Ascending aorta (tissue), 2 donors: ENCODE measurements at regions not wholly inside any gene's neighbourhood (a gene's known extent, or its start where the extent isn't known, plus 50 kb on each side); places are given as distances from the start of the nearest gene placed in this dataset.

Experiments
- DNase-seq, 2 donors: peaks; one replicate each; pipeline ENCODE4 v3.0.0-alpha.2; 2019; ENCODE audit warnings: low spot score in 2 of 2
- H3K27ac ChIP-seq, 2 donors: fragments of 200-600 bp; sonication (generic); one replicate each; pipeline ENCODE4 v1.5.1; 2016 to 2017; ENCODE audit warnings: mild to moderate bottlenecking in 1 of 2
- H3K27me3 ChIP-seq: fragments of 200-600 bp; sonication (generic); one replicate; pipeline ENCODE4 v1.5.1; 2017
- H3K36me3 ChIP-seq, 2 donors: fragments of 200-600 bp; sonication (generic); one replicate each; pipeline ENCODE4 v1.5.1; 2016
- H3K4me1 ChIP-seq, 2 donors: fragments of 200-600 bp; sonication (generic); one replicate each; pipeline ENCODE4 v1.5.1; 2016 to 2017; ENCODE audit warnings: mild to moderate bottlenecking in 1 of 2
- H3K4me3 ChIP-seq, 2 donors: fragments of 200-600 bp; sonication (generic); one replicate each; pipeline ENCODE4 v1.5.1; 2016 to 2017; ENCODE audit warnings: mild to moderate bottlenecking in 1 of 2
- H3K9me3 ChIP-seq, 2 donors: fragments of 200-600 bp; sonication (generic); one replicate each; pipeline ENCODE4 v1.5.1; 2016
- CTCF ChIP-seq, 3 experiments: fragments of 200-600 bp in 2 of 3; fragments of 450-650 bp in 1 of 3; sonication (generic) in 2 of 3; IDR thresholded peaks; one replicate each; pipeline ENCODE4 v1.5.1; 2016 to 2019; ENCODE audit warnings: antibody characterized with exemption in 3 of 3, mild to moderate bottlenecking in 1 of 3, moderate library complexity in 1 of 3
- intact Hi-C: fragments of 100-400 bp; cut with DNase I; formaldehyde crosslinking; loops from one replicate; pipeline ENCODE4 v1.15.1; 2023

DNA sequence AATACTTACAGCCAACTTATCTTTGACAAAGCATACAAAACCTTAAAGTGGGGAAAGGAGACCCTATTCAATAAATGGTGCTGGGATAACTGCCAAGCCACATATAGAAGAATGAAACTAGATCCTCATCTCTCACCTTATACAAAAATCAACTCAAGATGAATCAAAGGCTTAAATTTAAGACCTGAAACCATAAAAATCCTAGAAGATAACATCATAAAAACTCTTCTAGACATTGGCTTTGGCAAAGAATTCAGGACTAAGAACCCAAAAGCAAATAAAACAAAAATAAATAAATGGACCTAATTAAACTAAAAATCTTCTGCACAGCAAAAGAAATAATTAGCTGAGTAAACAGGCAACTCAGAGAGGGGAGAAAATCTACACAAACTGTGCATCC, 335.6 kb upstream of the PBX1 start:
- no peak for TF ChIP-seq CTCF (IDR thresholded peaks at IDR 0.05)

GRCh38 chr1:164225011-164225410, 334.0 kb upstream of the PBX1 start:
- intact Hi-C loops = no loop called here

More for the DNA sequence above, 335.6 kb upstream of the PBX1 start:
- no peak overlapping the region for H3K4me3 ChIP-seq
- H3K36me3 ChIP-seq = no peaks in the 10 kb centered on the region
- no peaks in the 10 kb centered on the region for H3K4me1 ChIP-seq
- H3K27ac ChIP-seq = no peak overlapping the region
- H3K27me3 ChIP-seq = no peaks in the 10 kb centered on the region
- intact Hi-C loops = no loop called here
- no peak for DNase-seq
- H3K9me3 ChIP-seq = no peaks in the 10 kb centered on the region

GRCh38 chr1:164226977-164227376, 332.0 kb upstream of the PBX1 start:
- no peak overlapping the region for H3K27ac ChIP-seq
- H3K9me3 ChIP-seq = no peaks in the 10 kb centered on the region
- DNase-seq = no peak
- no peaks in the 10 kb centered on the region for H3K36me3 ChIP-seq
- no peaks in the 10 kb centered on the region for H3K4me1 ChIP-seq
- H3K4me3 ChIP-seq = no peak overlapping the region
- no peak for TF ChIP-seq CTCF (IDR thresholded peaks at IDR 0.05)
- intact Hi-C loops = no loop called here
- H3K27me3 ChIP-seq = no peaks in the 10 kb centered on the region

More at GRCh38 chr1:164225011-164225410, 334.0 kb upstream of the PBX1 start:
- TF ChIP-seq CTCF (IDR thresholded peaks at IDR 0.05) = no peak
- no peaks in the 10 kb centered on the region for H3K4me1 ChIP-seq
- no peaks in the 10 kb centered on the region for H3K36me3 ChIP-seq
- no peaks in the 10 kb centered on the region for H3K9me3 ChIP-seq
- H3K27me3 ChIP-seq = no peaks in the 10 kb centered on the region
- H3K27ac ChIP-seq = no peak overlapping the region
- DNase-seq = no peak
- no peak overlapping the region for H3K4me3 ChIP-seq

- no peak overlapping the region for H3K27ac ChIP-seq
- H3K36me3 ChIP-seq = no peaks in the 10 kb centered on the region
- intact Hi-C loops = no loop called here
- H3K27me3 ChIP-seq = no peaks in the 10 kb centered on the region
- H3K4me1 ChIP-seq = no peaks in the 10 kb centered on the region
- DNase-seq = no peak
- TF ChIP-seq CTCF (IDR thresholded peaks at IDR 0.05) = no peak
- no peak overlapping the region for H3K4me3 ChIP-seq
- H3K9me3 ChIP-seq = no peaks in the 10 kb centered on the region
Measured at GRCh38 chr1:164228928-164229327, 330.1 kb upstream of the PBX1 start.

- no peaks in the 10 kb centered on the region for H3K9me3 ChIP-seq
- DNase-seq = no peak
- TF ChIP-seq CTCF (IDR thresholded peaks at IDR 0.05) = no peak
- no peaks in the 10 kb centered on the region for H3K4me1 ChIP-seq
- no peak overlapping the region for H3K4me3 ChIP-seq
- H3K27me3 ChIP-seq = no peaks in the 10 kb centered on the region
- intact Hi-C loops = no loop called here
- no peak overlapping the region for H3K27ac ChIP-seq
- H3K36me3 ChIP-seq = no peaks in the 10 kb centered on the region
Measured at GRCh38 chr1:164233149-164233548, 325.8 kb upstream of the PBX1 start.

GRCh38 chr1:164240081-164240480, 318.9 kb upstream of the PBX1 start:
- no peaks in the 10 kb centered on the region for H3K9me3 ChIP-seq
- H3K27ac ChIP-seq = no peak overlapping the region
- DNase-seq = no peak
- no peak overlapping the region for H3K4me3 ChIP-seq
- no peaks in the 10 kb centered on the region for H3K27me3 ChIP-seq
- intact Hi-C loops = no loop called here
- peak in 1 of 3 experiments; percentile 15 for TF ChIP-seq CTCF (IDR thresholded peaks at IDR 0.05)
- no peaks in the 10 kb centered on the region for H3K4me1 ChIP-seq
- H3K36me3 ChIP-seq = no peaks in the 10 kb centered on the region
